Common myeloid progenitor, CD34-positive (primary cell): ENCODE measurements at regions not wholly inside any gene's neighbourhood (a gene's known extent, or its start where the extent isn't known, plus 50 kb on each side); places are given as distances from the start of the nearest gene placed in this dataset.

Experiments
- CTCF ChIA-PET: fragments of 350-600 bp; sonication (Branson Sonifier 250); formaldehyde crosslinking; loops from one replicate; lab custom pipeline; 2021; ENCODE audit warnings: antibody characterized with exemption; lab: Charles Lee
- POLR2A ChIA-PET: fragments of 350-600 bp; sonication (Branson Sonifier 250); formaldehyde crosslinking; loops from one replicate; lab custom pipeline; 2021; ENCODE audit warnings: antibody characterized with exemption; lab: Charles Lee
- DNase-seq, 3 donors: peaks; one replicate each; pipeline versions ENCODE4 v3.0.0 to v3.0.0-alpha.2; 2013
- H3K27ac ChIP-seq, 2 experiments: 1 replicate in 1 of 2; 2 replicates in 1 of 2; pipeline ENCODE4 v1.7.0; 2013; ENCODE audit warnings: inconsistent platforms in 2 of 2, low read length in 2 of 2, mild to moderate bottlenecking in 2 of 2, low read depth in 1 of 2, moderate library complexity in 1 of 2; ENCODE audit not compliant: severe bottlenecking in 2 of 2, insufficient read depth in 1 of 2, poor library complexity in 1 of 2
- H3K27me3 ChIP-seq, 5 experiments: replicated peaks in 2 of 5; 1 replicate in 3 of 5; 2 replicates in 2 of 5; pipeline versions ENCODE4 v1.6.1 to v1.7.0; 2013; ENCODE audit warnings: low read length in 4 of 5, mild to moderate bottlenecking in 2 of 5, moderate library complexity in 2 of 5, inconsistent platforms in 1 of 5; ENCODE audit not compliant: insufficient read depth in 5 of 5, control insufficient read depth in 4 of 5
- H3K36me3 ChIP-seq, 4 experiments: 1 replicate in 2 of 4; 2 replicates in 2 of 4; pipeline versions ENCODE4 v1.6.1 to v1.7.0; 2013; ENCODE audit warnings: low read length in 3 of 4, control low read depth in 1 of 4, mild to moderate bottlenecking in 1 of 4; ENCODE audit not compliant: control insufficient read depth in 4 of 4, insufficient read depth in 4 of 4
- H3K4me1 ChIP-seq, 4 experiments: 1 replicate in 3 of 4; 2 replicates in 1 of 4; pipeline versions ENCODE4 v1.6.1 to v1.7.1; 2013; ENCODE audit warnings: low read length in 3 of 4, mild to moderate bottlenecking in 3 of 4, control low read depth in 1 of 4, inconsistent platforms in 1 of 4, moderate library complexity in 1 of 4; ENCODE audit not compliant: control insufficient read depth in 4 of 4, insufficient read depth in 4 of 4; ENCODE audit errors: control extremely low read depth in 1 of 4
- H3K4me3 ChIP-seq, 7 experiments: 1 replicate in 4 of 7; 2 replicates in 3 of 7; pipeline versions ENCODE4 v1.5.1 to v1.7.0; 2013; ENCODE audit warnings: mild to moderate bottlenecking in 7 of 7, low read length in 6 of 7, moderate library complexity in 6 of 7, inconsistent platforms in 2 of 7, low read depth in 2 of 7, control low read depth in 1 of 7; ENCODE audit not compliant: insufficient read depth in 4 of 7, control insufficient read depth in 1 of 7; ENCODE audit errors: extremely low read depth in 1 of 7
- H3K9me3 ChIP-seq, 5 experiments: 1 replicate in 4 of 5; 2 replicates in 1 of 5; pipeline versions ENCODE4 v1.6.1 to v1.7.1; 2013; ENCODE audit warnings: low read length in 4 of 5, mild to moderate bottlenecking in 2 of 5, inconsistent platforms in 1 of 5, low read depth in 1 of 5, moderate library complexity in 1 of 5; ENCODE audit not compliant: control insufficient read depth in 4 of 5, insufficient read depth in 2 of 5; ENCODE audit errors: control extremely low read depth in 1 of 5
- WGBS: methylation state at CpG from one replicate; pipeline ENCODE4 v1.1.5; 2013; ENCODE audit not compliant: insufficient coverage; 5-methylcytosine and 5-hydroxymethylcytosine counted together

DNA sequence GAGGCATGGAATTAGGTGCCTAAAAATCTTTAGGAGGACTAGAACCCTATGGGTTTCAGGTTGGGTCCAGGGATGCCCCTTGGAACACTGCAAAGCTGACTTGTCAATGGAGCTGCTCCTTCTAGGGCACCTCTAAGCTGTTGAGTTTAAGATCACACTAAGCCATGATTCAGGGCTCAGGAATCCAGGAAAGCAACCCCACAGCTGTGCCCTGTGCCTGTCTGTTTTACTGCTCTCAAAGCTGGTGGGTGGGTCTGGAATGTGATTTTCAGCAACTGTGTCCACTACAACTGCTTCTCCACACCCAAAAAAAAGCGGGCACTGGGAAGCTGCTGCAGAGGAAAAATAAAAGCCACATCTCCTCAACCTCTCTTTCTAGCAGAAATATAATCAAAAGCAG, 310.4 kb upstream of the MOCS1 start:
- no peak overlapping the region for H3K27ac ChIP-seq

GRCh38 chr6:40232698-40233097, 298.4 kb upstream of the MOCS1 start:
- DNase-seq: no peak
- ChIA-PET CTCF (no interaction called here), POLR2A (no interaction called here)
- Histone ChIP-seq H3K4me1 (no peaks in the 10 kb centered on the region), H3K27me3 (peaks cover 0 to 4% (median 0%) of the 10 kb centered on the region in 5 experiments), H3K9me3 (peaks cover 0 to 15% (median 0%) of the 10 kb centered on the region in 5 experiments), H3K27ac (no peak overlapping the region), H3K36me3 (no peaks in the 10 kb centered on the region), H3K4me3 (no peak overlapping the region)
- 90% methylated on average over 1 of the region's 2 CpGs for WGBS

More for the DNA sequence above, 310.4 kb upstream of the MOCS1 start:
- no peak for DNase-seq
- H3K27me3 ChIP-seq: peaks cover 0 to 11% (median 0%) of the 10 kb centered on the region in 5 experiments
- ChIA-PET POLR2A (no interaction called here), CTCF (no interaction called here)
- H3K9me3 ChIP-seq: peaks cover 0 to 8% (median 2%) of the 10 kb centered on the region in 5 experiments
- H3K36me3 ChIP-seq: no peaks in the 10 kb centered on the region
- H3K4me3 ChIP-seq: no peak overlapping the region
- no peaks in the 10 kb centered on the region for H3K4me1 ChIP-seq
- 80% methylated on average over 1 of the region's 1 CpG for WGBS

GRCh38 chr6:40227735-40228134, 293.5 kb upstream of the MOCS1 start:
- H3K9me3 ChIP-seq: peaks cover 0 to 4% (median 0%) of the 10 kb centered on the region in 5 experiments
- ChIA-PET POLR2A (no interaction called here), CTCF (no interaction called here)
- H3K4me3 ChIP-seq: no peak overlapping the region
- peaks cover 0 to 8% (median 0%) of the 10 kb centered on the region in 5 experiments for H3K27me3 ChIP-seq
- 94% methylated on average over 8 of the region's 8 CpGs for WGBS
- H3K36me3 ChIP-seq: no peaks in the 10 kb centered on the region
- DNase-seq: no peak
- no peaks in the 10 kb centered on the region for H3K4me1 ChIP-seq
- H3K27ac ChIP-seq: no peak overlapping the region

GRCh38 chr6:40222354-40222753, 288.1 kb upstream of the MOCS1 start:
- DNase-seq: no peak
- H3K27me3 ChIP-seq: peaks cover 0 to 5% (median 2%) of the 10 kb centered on the region in 5 experiments
- ChIA-PET POLR2A (no interaction called here), CTCF (no interaction called here)
- no peak overlapping the region for H3K27ac ChIP-seq
- WGBS: 100% methylated on average over 2 of the region's 2 CpGs
- no peaks in the 10 kb centered on the region for H3K4me1 ChIP-seq
- no peaks in the 10 kb centered on the region for H3K36me3 ChIP-seq
- no peak overlapping the region for H3K4me3 ChIP-seq
- H3K9me3 ChIP-seq: peaks cover 0 to 4% (median 0%) of the 10 kb centered on the region in 5 experiments

DNA sequence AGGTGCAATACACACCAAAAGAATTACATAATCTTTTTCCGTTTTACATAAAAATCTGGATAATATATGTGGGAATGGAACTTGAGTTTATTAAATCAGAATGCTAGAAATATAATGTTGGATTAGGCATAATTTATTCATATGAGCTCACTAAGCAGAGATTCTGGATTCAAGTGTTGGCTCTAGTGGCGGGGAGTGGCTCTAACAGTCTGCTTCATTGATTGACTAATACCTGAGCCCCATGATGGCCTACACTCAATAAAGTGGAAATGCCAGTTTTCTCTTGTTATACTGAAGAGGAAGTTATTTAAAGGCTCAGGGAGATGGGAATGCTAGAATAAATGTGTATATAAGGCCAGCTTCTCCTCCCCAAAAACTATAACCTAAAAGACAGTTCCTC, 285.5 kb upstream of the MOCS1 start:
- no peak overlapping the region for H3K27ac ChIP-seq
- no peaks in the 10 kb centered on the region for H3K36me3 ChIP-seq
- no peak overlapping the region for H3K4me3 ChIP-seq
- no peak for DNase-seq
- no CpG with 5 or more reads among the region's 2 CpGs for WGBS
- peaks cover 0 to 2% (median 0%) of the 10 kb centered on the region in 5 experiments for H3K9me3 ChIP-seq
- H3K4me1 ChIP-seq: no peaks in the 10 kb centered on the region
- CTCF ChIA-PET: no interaction called here
- POLR2A ChIA-PET: no interaction called here
- H3K27me3 ChIP-seq: peaks cover 0 to 2% (median under 1%) of the 10 kb centered on the region in 5 experiments

GRCh38 chr6:40210628-40211056, 276.4 kb upstream of the MOCS1 start:
- Histone ChIP-seq H3K4me3 (no peak overlapping the region), H3K36me3 (no peaks in the 10 kb centered on the region), H3K4me1 (no peaks in the 10 kb centered on the region), H3K27me3 (peaks cover 0 to 12% (median 3%) of the 10 kb centered on the region in 5 experiments), H3K27ac (no peak overlapping the region), H3K9me3 (peaks cover 0 to 11% (median 3%) of the 10 kb centered on the region in 5 experiments)
- DNase-seq: no peak
- POLR2A ChIA-PET: no interaction called here
- WGBS: no CpG with 5 or more reads among the region's 1 CpG
- CTCF ChIA-PET: no interaction called here

GRCh38 chr6:40205801-40206200, 271.5 kb upstream of the MOCS1 start:
- no peak overlapping the region for H3K27ac ChIP-seq
- WGBS: 81% methylated on average over 3 of the region's 3 CpGs
- peaks cover 0 to 10% (median 0%) of the 10 kb centered on the region in 5 experiments for H3K27me3 ChIP-seq
- DNase-seq: no peak
- no peaks in the 10 kb centered on the region for H3K36me3 ChIP-seq
- peaks cover 6 to 22% (median 10%) of the 10 kb centered on the region in 5 experiments for H3K9me3 ChIP-seq
- H3K4me1 ChIP-seq: no peaks in the 10 kb centered on the region
- ChIA-PET CTCF (no interaction called here), POLR2A (no interaction called here)
- no peak overlapping the region for H3K4me3 ChIP-seq
